SK-N-MC (cell line): ENCODE measurements at regions not wholly inside any gene's neighbourhood (a gene's known extent, or its start where the extent isn't known, plus 50 kb on each side); places are given as distances from the start of the nearest gene placed in this dataset.

Experiments
- EZH2 ChIP-seq: fragments of 200-600 bp; sonication (generic); IDR thresholded peaks from one replicate; pipeline ENCODE4 v1.6.1; 2017; ENCODE audit warnings: antibody characterized with exemption
- POLR2AphosphoS5 ChIP-seq: IDR thresholded peaks from 2 replicates; pipeline ENCODE4 v1.6.1; 2012; ENCODE audit warnings: mild to moderate bottlenecking, low read depth, low read length, borderline replicate concordance

DNA sequence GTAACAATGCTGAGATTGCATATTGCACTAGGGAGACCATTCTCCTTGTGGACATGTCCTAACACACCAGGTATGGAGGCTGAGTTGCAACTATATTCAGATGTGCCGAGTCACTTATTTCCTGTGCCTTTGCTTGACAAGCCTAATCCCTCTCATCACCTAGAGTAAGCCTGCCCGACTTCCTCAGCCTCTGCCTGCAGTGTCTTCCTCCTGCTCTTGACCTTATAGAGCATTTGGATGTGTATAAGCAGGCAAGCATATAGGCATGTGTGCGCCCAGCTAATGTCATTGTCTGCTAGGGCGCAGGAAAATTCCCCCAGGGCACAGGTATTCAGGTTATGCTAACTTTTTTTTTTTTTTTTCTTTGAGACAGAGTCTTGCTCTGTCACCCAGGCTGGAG, 316.9 kb downstream of the CDH2 start:
- no peak for TF ChIP-seq POLR2AphosphoS5
- TF ChIP-seq EZH2, result no peak
